ENCODE measurements at regions not wholly inside any gene's neighbourhood (a gene's known extent, or its start where the extent isn't known, plus 50 kb on each side); places are given as distances from the start of the nearest gene placed in this dataset.

- TF ChIP-seq ZNF565 (CRISPR knock-in tag; conservative IDR thresholded peaks at IDR 0.05; ENCODE audit: low read depth) (no peak), ARNTL (CRISPR knock-in tag; IDR thresholded peaks at IDR 0.05; ENCODE audit: borderline replicate concordance, low read depth) (no peak), CSDC2 (CRISPR knock-in tag; IDR thresholded peaks at IDR 0.05) (no peak), OSR1 (CRISPR knock-in tag; IDR thresholded peaks at IDR 0.05) (no peak), CSRNP3 (CRISPR knock-in tag; IDR thresholded peaks at IDR 0.05) (no peak), ZFP3 (CRISPR knock-in tag; IDR thresholded peaks at IDR 0.05) (no peak), BACH2 (CRISPR knock-in tag; IDR thresholded peaks at IDR 0.05; ENCODE audit: borderline replicate concordance) (no peak), TSHZ2 (CRISPR knock-in tag; IDR thresholded peaks at IDR 0.05) (no peak), TOX (CRISPR knock-in tag; IDR thresholded peaks at IDR 0.05; ENCODE audit: borderline replicate concordance) (no peak), TCF4 (CRISPR knock-in tag; IDR thresholded peaks at IDR 0.05; ENCODE audit: borderline replicate concordance) (no peak), ZNF70 (CRISPR knock-in tag; IDR thresholded peaks at IDR 0.05) (no peak), CREB5 (CRISPR knock-in tag; IDR thresholded peaks at IDR 0.05; ENCODE audit: low read depth) (no peak)
Observed at GRCh38 chr4:102172341-102172740, 172.9 kb downstream of the SLC39A8 start.

Measured in SK-N-SH treated with all-trans-retinoic acid at 6 μM for 48 hours (cell line).